Hepatocyte (in vitro differentiated cells): ENCODE measurements at regions not wholly inside any gene's neighbourhood (a gene's known extent, or its start where the extent isn't known, plus 50 kb on each side); places are given as distances from the start of the nearest gene placed in this dataset.

Source experiments
- EZH2 ChIP-seq: fragments of 200-600 bp; sonication (generic); IDR thresholded peaks from 2 replicates; pipeline ENCODE4 v1.6.1; 2016; ENCODE audit warnings: antibody characterized with exemption, mild to moderate bottlenecking, borderline replicate concordance
- EZH2phosphoT487 ChIP-seq: fragments of 200-600 bp; sonication (generic); IDR thresholded peaks from one replicate; pipeline ENCODE4 v1.6.1; 2018; ENCODE audit warnings: antibody characterized with exemption, mild to moderate bottlenecking, low read depth, moderate library complexity; ENCODE audit not compliant: unreplicated experiment, severe bottlenecking
- TF ChIP-seq, protein P1 (sequence below): fragments of 200-600 bp; sonication (generic); IDR thresholded peaks from 2 replicates; pipeline ENCODE4 v1.5.1; 2016; ENCODE audit warnings: antibody characterized with exemption, mild to moderate bottlenecking; ENCODE audit not compliant: poor library complexity

DNA sequence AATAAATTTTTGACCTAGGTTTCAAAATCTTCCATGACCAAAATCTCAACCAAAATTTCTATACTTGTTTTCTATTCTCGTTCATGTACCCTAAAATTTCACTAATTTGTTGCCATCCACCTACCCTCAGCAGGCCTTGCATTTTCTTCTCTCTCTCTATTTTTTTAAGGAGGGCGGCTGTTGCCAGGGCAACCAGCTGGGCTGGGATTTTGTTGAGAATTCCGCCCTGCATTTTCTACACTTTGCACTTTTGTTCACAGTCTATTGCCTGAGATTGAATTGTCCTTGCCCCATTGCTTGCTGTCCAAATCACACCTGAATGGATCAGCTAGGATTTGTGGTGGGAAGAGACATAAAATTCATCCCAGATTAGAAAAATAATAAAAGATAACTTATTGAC is 657.5 kb upstream of the NRP1 start:
- no peak for TF ChIP-seq EZH2phosphoT487
- TF ChIP-seq, protein P1, sequence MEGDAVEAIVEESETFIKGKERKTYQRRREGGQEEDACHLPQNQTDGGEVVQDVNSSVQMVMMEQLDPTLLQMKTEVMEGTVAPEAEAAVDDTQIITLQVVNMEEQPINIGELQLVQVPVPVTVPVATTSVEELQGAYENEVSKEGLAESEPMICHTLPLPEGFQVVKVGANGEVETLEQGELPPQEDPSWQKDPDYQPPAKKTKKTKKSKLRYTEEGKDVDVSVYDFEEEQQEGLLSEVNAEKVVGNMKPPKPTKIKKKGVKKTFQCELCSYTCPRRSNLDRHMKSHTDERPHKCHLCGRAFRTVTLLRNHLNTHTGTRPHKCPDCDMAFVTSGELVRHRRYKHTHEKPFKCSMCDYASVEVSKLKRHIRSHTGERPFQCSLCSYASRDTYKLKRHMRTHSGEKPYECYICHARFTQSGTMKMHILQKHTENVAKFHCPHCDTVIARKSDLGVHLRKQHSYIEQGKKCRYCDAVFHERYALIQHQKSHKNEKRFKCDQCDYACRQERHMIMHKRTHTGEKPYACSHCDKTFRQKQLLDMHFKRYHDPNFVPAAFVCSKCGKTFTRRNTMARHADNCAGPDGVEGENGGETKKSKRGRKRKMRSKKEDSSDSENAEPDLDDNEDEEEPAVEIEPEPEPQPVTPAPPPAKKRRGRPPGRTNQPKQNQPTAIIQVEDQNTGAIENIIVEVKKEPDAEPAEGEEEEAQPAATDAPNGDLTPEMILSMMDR: no peak
- TF ChIP-seq EZH2: no peak
